RWPE1 (cell line): ENCODE measurements at regions not wholly inside any gene's neighbourhood (a gene's known extent, or its start where the extent isn't known, plus 50 kb on each side); places are given as distances from the start of the nearest gene placed in this dataset.

ENCODE experiments used
- CTCF ChIA-PET: fragments of 350-600 bp; sonication (Branson Sonifier 250); formaldehyde crosslinking; extraction: SDS; loops from one replicate; lab custom pipeline; 2021; lab: Yijun Ruan, JAX
- POLR2A ChIA-PET: fragments of 400-600 bp; formaldehyde crosslinking; extraction: SDS; loops from one replicate; lab custom pipeline; 2020; ENCODE audit warnings: antibody characterized with exemption; ENCODE audit not compliant: low non-redundant PET; lab: Yijun Ruan, JAX
- DNase-seq: peaks from one replicate; pipeline ENCODE4 v3.0.0; 2012; ENCODE audit warnings: low spot score
- H3K27ac ChIP-seq: fragments of 450-650 bp; 2 replicates; pipeline ENCODE4 v1.5.1; 2017
- TF ChIP-seq, protein P1 (sequence below): fragments of 450-650 bp; conservative IDR thresholded peaks from 2 replicates; pipeline ENCODE4 v1.5.1; 2017; ENCODE audit warnings: low read depth, mild to moderate bottlenecking

DNA sequence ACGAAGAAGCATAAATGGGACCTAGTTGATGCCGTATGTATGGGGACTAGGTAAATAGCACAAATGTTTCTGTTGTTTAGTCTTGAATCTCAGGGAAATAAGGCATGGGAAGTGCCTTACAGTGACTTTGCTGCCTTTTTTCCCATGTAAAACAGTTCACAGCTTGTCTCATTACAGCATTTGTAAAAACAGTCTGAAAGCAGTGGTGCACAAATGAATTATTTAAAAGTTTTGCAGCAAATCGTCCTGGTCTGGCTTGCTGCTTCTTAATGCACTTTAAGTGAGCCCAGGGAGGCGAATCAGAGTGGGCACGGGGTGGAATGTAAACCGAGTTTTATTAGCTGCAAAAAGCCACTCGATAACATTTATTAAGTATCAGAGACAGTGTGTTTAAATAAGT, 302.0 kb upstream of the ETAA1 start:
- TF ChIP-seq, protein P1, sequence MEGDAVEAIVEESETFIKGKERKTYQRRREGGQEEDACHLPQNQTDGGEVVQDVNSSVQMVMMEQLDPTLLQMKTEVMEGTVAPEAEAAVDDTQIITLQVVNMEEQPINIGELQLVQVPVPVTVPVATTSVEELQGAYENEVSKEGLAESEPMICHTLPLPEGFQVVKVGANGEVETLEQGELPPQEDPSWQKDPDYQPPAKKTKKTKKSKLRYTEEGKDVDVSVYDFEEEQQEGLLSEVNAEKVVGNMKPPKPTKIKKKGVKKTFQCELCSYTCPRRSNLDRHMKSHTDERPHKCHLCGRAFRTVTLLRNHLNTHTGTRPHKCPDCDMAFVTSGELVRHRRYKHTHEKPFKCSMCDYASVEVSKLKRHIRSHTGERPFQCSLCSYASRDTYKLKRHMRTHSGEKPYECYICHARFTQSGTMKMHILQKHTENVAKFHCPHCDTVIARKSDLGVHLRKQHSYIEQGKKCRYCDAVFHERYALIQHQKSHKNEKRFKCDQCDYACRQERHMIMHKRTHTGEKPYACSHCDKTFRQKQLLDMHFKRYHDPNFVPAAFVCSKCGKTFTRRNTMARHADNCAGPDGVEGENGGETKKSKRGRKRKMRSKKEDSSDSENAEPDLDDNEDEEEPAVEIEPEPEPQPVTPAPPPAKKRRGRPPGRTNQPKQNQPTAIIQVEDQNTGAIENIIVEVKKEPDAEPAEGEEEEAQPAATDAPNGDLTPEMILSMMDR, result no peak
- ChIA-PET POLR2A (no interaction called here), CTCF (interaction anchor here (0.6 kb wide), 1 partner anchor 271 kb away, joined by 6 read pairs; no protein-coding TSS in a partner anchor)
- no peak for DNase-seq
- H3K27ac ChIP-seq, result no peak overlapping the region

DNA sequence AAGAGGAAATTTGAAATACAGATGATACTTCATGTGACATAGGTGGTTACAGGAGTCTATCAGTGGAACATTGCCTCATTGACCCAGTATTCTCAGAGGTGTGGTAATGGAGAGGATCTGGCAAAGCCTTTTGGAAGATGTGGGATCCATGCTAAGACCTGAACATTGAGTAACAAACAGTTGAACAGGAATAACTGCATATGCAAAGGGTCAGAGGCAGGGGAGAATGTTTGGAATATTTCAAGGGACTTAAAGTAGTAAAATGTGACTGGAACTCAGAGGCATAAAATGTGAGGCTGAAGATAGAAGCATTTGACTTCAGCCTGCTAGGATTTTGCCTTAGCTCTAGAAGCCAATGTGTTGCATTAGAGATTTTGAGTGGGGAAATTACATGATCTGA, 300.2 kb upstream of the ETAA1 start:
- CTCF ChIA-PET, result no interaction called here
- no peak for DNase-seq
- POLR2A ChIA-PET, result no interaction called here

DNA sequence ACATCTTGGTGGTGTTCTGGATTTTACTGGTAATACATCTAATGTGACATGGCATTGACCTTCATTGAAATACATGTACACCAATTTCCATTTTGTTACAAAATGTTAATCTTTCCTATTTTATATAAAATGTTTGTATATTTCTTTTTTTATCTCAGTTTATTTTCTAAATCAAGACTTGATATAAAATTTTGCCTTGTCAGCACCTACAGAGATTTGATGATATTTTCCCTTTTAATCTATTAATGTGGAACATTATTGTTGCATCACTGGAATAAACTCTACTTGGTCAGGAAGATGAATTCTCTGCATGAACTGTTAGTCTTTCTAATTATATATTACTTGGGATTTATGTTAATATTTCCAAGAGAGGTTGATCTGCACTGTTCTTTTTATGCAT, 294.0 kb upstream of the ETAA1 start:
- no peak for DNase-seq
- ChIA-PET POLR2A (no interaction called here), CTCF (no interaction called here)
- no peak overlapping the region for H3K27ac ChIP-seq
- TF ChIP-seq, protein P1, result no peak

More for the DNA sequence above, 300.2 kb upstream of the ETAA1 start:
- H3K27ac ChIP-seq, result no peak overlapping the region
- TF ChIP-seq, protein P1, result no peak

DNA sequence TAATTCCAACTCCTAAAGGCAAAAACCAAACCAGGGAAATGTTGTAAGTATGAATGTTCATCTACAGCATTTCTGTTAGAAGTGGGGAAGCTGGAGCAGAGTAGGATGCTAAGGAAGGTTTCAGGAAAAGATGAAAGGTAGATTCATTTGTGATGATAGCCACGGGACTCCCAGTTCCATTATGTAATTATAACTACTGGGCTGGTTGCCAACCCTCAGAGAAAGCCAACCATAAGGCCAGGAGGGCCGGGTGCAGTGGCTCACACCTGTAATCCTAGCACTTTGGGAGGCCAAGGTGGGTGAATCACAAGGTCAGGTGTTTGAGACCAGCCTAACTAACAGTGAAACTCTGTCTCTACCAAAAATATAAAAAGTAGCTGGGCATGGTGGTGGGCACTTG, 288.9 kb upstream of the ETAA1 start:
- DNase-seq, result no peak
- CTCF ChIA-PET, result no interaction called here
- H3K27ac ChIP-seq, result no peak overlapping the region
- POLR2A ChIA-PET, result no interaction called here
- TF ChIP-seq, protein P1, result no peak

DNA sequence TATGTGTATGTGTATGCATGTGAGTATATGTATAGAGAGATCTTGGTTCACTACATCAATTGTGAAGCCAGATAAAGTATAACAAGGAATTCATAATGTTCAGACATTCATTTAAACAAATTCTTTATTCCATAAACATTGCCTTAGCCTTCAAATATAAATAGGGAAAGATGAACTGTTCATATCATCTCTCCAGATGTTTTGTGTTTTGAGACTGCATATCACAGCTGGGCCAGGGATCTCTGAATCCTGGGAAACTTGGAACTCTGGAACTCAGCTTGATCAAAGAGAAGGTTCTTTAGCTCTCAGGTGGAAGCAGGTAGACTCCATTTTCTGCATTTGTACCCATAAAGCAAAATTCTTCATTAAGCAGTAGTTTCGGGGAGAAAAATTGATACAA, 272.6 kb upstream of the ETAA1 start:
- DNase-seq, result no peak
- ChIA-PET POLR2A (no interaction called here), CTCF (no interaction called here)
- TF ChIP-seq, protein P1, result no peak
- H3K27ac ChIP-seq, result no peak overlapping the region

DNA sequence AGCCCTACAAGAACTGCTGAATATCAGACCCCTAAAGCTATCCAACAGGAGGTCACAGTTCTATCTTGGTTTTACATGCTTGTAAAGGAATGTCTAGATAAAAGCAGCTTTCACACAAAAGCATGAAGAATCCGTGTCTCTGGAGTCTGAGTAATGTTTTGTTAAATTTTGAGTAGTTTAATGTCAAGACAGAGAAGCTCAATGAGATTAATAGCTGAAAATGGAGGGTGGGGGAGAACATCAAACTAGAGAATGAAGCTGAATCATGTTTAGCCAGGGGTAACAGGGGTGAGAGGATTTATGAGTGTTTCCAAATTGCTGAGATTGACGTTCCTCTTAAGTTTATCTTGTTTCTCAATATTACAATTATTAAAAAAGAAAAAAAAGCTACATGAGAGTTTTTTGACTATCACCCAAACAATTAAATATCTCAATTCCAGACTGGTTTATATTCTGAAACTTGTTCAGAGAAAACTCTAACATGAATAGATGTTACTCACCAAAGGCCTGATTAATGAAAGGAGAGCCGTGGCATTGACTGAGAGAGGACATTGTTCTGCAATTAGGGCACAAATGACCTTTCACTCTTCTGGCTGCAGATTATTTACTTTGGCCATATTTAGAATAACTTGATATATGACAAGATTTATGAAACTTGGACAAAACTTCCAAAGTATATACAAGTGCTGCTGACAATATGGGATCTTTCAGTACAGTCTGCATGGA, 266.4 kb upstream of the ETAA1 start:
- ChIA-PET POLR2A (no interaction called here), CTCF (no interaction called here)

More for the DNA sequence above, 266.4 kb upstream of the ETAA1 start:
- H3K27ac ChIP-seq, result no peak overlapping the region
- TF ChIP-seq, protein P1, result no peak
- DNase-seq, result no peak
